Liver (tissue), 8 donors: ENCODE measurements at regions not wholly inside any gene's neighbourhood (a gene's known extent, or its start where the extent isn't known, plus 50 kb on each side); places are given as distances from the start of the nearest gene placed in this dataset.

Experiments used
- DNase-seq: peaks from one replicate; pipeline ENCODE4 v3.0.0-alpha.2; 2017; ENCODE audit warnings: low spot score
- H3K27ac ChIP-seq, 2 donors: one replicate each; pipeline ENCODE4 v1.7.0; 2013; ENCODE audit warnings: inconsistent platforms in 2 of 2, low read length in 2 of 2, control low read depth in 1 of 2, low read depth in 1 of 2, mild to moderate bottlenecking in 1 of 2
- H3K27me3 ChIP-seq, 4 donors: one replicate each; pipeline versions ENCODE4 v1.6.1 to v1.7.0; 2013; ENCODE audit warnings: low read length in 3 of 4, inconsistent platforms in 1 of 4, mild to moderate bottlenecking in 1 of 4, moderate library complexity in 1 of 4; ENCODE audit not compliant: control insufficient read depth in 4 of 4, insufficient read depth in 4 of 4
- H3K36me3 ChIP-seq, 4 donors: one replicate each; pipeline versions ENCODE4 v1.6.1 to v1.7.0; 2013; ENCODE audit warnings: low read length in 3 of 4, mild to moderate bottlenecking in 3 of 4, low read depth in 1 of 4, moderate library complexity in 1 of 4; ENCODE audit not compliant: control insufficient read depth in 4 of 4, insufficient read depth in 3 of 4
- H3K4me1 ChIP-seq, 4 donors: one replicate each; pipeline versions ENCODE4 v1.6.1 to v1.7.0; 2013; ENCODE audit warnings: low read length in 3 of 4, mild to moderate bottlenecking in 3 of 4, moderate library complexity in 1 of 4; ENCODE audit not compliant: control insufficient read depth in 4 of 4, insufficient read depth in 4 of 4
- H3K4me3 ChIP-seq, 3 donors: one replicate each; pipeline versions ENCODE4 v1.6.1 to v1.7.0; 2013; ENCODE audit warnings: low read length in 3 of 3, control low read depth in 1 of 3, low read depth in 1 of 3, mild to moderate bottlenecking in 1 of 3
- H3K9ac ChIP-seq, 2 donors: one replicate each; pipeline ENCODE4 v1.7.0; 2013; ENCODE audit warnings: low read length in 2 of 2, mild to moderate bottlenecking in 2 of 2, moderate library complexity in 2 of 2, control low read depth in 1 of 2, low read depth in 1 of 2
- H3K9me3 ChIP-seq, 4 donors: one replicate each; pipeline versions ENCODE4 v1.6.1 to v1.7.0; 2013; ENCODE audit warnings: low read length in 3 of 4; ENCODE audit not compliant: control insufficient read depth in 4 of 4
- ATF3 ChIP-seq: IDR thresholded peaks from 2 replicates; pipeline ENCODE4 v1.6.1; 2016; ENCODE audit warnings: antibody characterized with exemption
- CTCF ChIP-seq: fragments of 150-350 bp; IDR thresholded peaks from 2 replicates; pipeline ENCODE4 v1.5.1; 2017; ENCODE audit warnings: improper control_type of control experiment, low read depth, low read length; ENCODE audit not compliant: missing input control
- EGR1 ChIP-seq, 2 donors: IDR thresholded peaks; 2 replicates each; pipeline ENCODE4 v1.6.1; 2016 to 2018; ENCODE audit warnings: antibody characterized with exemption in 2 of 2, low read depth in 2 of 2
- FOXA1 ChIP-seq: IDR thresholded peaks from 2 replicates; pipeline ENCODE4 v1.6.1; 2016; ENCODE audit warnings: antibody characterized with exemption
- FOXA2 ChIP-seq: IDR thresholded peaks from 2 replicates; pipeline ENCODE4 v1.6.1; 2016; ENCODE audit warnings: antibody characterized with exemption
- GABPA ChIP-seq, 2 donors: IDR thresholded peaks in 1 of 2; conservative IDR thresholded peaks in 1 of 2; 2 replicates each; pipeline ENCODE4 v1.6.1; 2016; ENCODE audit warnings: antibody characterized with exemption in 2 of 2, mild to moderate bottlenecking in 1 of 2, moderate library complexity in 1 of 2
- HNF4A ChIP-seq, 2 donors: conservative IDR thresholded peaks; 2 replicates each; pipeline ENCODE4 v1.6.1; 2016; ENCODE audit warnings: antibody characterized with exemption in 2 of 2, mild to moderate bottlenecking in 2 of 2
- HNF4G ChIP-seq: IDR thresholded peaks from 2 replicates; pipeline ENCODE4 v1.6.1; 2016; ENCODE audit warnings: antibody characterized with exemption
- JUND ChIP-seq, 2 donors: IDR thresholded peaks; 2 replicates each; pipeline ENCODE4 v1.6.1; 2016; ENCODE audit warnings: antibody characterized with exemption in 2 of 2
- MAX ChIP-seq: IDR thresholded peaks from 2 replicates; pipeline ENCODE4 v1.6.1; 2016; ENCODE audit warnings: antibody characterized with exemption
- NR2F2 ChIP-seq: IDR thresholded peaks from 2 replicates; pipeline ENCODE4 v1.6.1; 2016; ENCODE audit warnings: antibody characterized with exemption
- RAD21 ChIP-seq, 2 donors: IDR thresholded peaks; 2 replicates each; pipeline ENCODE4 v1.6.1; 2016; ENCODE audit warnings: antibody characterized with exemption in 2 of 2, mild to moderate bottlenecking in 2 of 2
- REST ChIP-seq: IDR thresholded peaks from 2 replicates; pipeline ENCODE4 v1.6.1; 2016; ENCODE audit warnings: antibody characterized with exemption, mild to moderate bottlenecking
- RXRA ChIP-seq, 2 donors: IDR thresholded peaks; 2 replicates each; pipeline ENCODE4 v1.6.1; 2017 to 2018; ENCODE audit warnings: antibody characterized with exemption in 2 of 2, mild to moderate bottlenecking in 1 of 2
- SP1 ChIP-seq: IDR thresholded peaks from 2 replicates; pipeline ENCODE4 v1.6.1; 2018; ENCODE audit warnings: antibody characterized with exemption, mild to moderate bottlenecking
- TAF1 ChIP-seq: conservative IDR thresholded peaks from 2 replicates; pipeline ENCODE4 v1.6.1; 2016; ENCODE audit warnings: antibody characterized with exemption, mild to moderate bottlenecking
- YY1 ChIP-seq: IDR thresholded peaks from 2 replicates; pipeline ENCODE4 v1.6.1; 2016; ENCODE audit warnings: antibody characterized with exemption, mild to moderate bottlenecking
- ZBTB33 ChIP-seq: IDR thresholded peaks from 2 replicates; pipeline ENCODE4 v1.6.1; 2016; ENCODE audit warnings: antibody characterized with exemption
- WGBS: extraction: QIAGEN DNeasy Blood & Tissue Kit; methylation state at CpG from one replicate; pipeline ENCODE4 v1.1.7; 2013; 5-methylcytosine and 5-hydroxymethylcytosine counted together
- donor health status: healthy.
- donor health status: healthy.
- donor health status: healthy.
- donor health status: healthy.
- donor health status: healthy.

- peak; percentile 87 for TF ChIP-seq YY1
- TF ChIP-seq ATF3: no peak
- no peak for TF ChIP-seq GABPA (IDR thresholded peaks at IDR 0.05 in 1 of 2, conservative IDR thresholded peaks at IDR 0.05 in 1 of 2)
- peak; percentile 65 for TF ChIP-seq FOXA2
- TF ChIP-seq MAX: no peak
- peak; percentile 40 to 74 for TF ChIP-seq RXRA (IDR thresholded peaks at IDR 0.05)
- TF ChIP-seq NR2F2: no peak
- peak; percentile 44 to 82 for TF ChIP-seq EGR1 (IDR thresholded peaks at IDR 0.05; ENCODE audit: low read depth in 2 of 2)
- TF ChIP-seq CTCF: no peak
- TF ChIP-seq HNF4G: peak; percentile 67
- no peak for TF ChIP-seq FOXA1
- TF ChIP-seq SP1: peak; percentile 92
- peak; percentile 38 to 46 for TF ChIP-seq RAD21 (IDR thresholded peaks at IDR 0.05)
- peak; percentile 82 to 86 for TF ChIP-seq HNF4A (conservative IDR thresholded peaks at IDR 0.05)
- peak; percentile 71 for TF ChIP-seq REST
- TF ChIP-seq JUND (IDR thresholded peaks at IDR 0.05): peak in 1 of 2 donors; percentile 61
- peak; percentile 39 for TF ChIP-seq ZBTB33
- peak; percentile 68 for TF ChIP-seq TAF1
- peak overlapping the region; percentile 56 to 63 for H3K27ac ChIP-seq
- H3K9ac ChIP-seq: no peak overlapping the region
- no peaks in the 10 kb centered on the region for H3K9me3 ChIP-seq
- no peak for DNase-seq
- H3K36me3 ChIP-seq: no peaks in the 10 kb centered on the region
- 30% methylated on average over 1 of the region's 1 CpG for WGBS
- no peaks in the 10 kb centered on the region for H3K27me3 ChIP-seq
- H3K4me3 ChIP-seq: no peak overlapping the region
- peaks cover 3 to 30% (median 16%) of the 10 kb centered on the region in 4 donors for H3K4me1 ChIP-seq
These were observed 57.6 kb upstream of the SLC35B4 start for GRCh38 chr7:134374291-134374690.
